H1 (cell line): ENCODE measurements at regions not wholly inside any gene's neighbourhood (a gene's known extent, or its start where the extent isn't known, plus 50 kb on each side); places are given as distances from the start of the nearest gene placed in this dataset.
A peak's percentile ranks its signal among the peaks of the same experiment; 100 is the strongest.

Experiments used
- CHD7 ChIP-seq: fragments of 300-600 bp; sonication (generic); IDR thresholded peaks from 2 replicates; pipeline ENCODE4 v1.7.1; 2012; ENCODE audit warnings: low read length, moderate library complexity, mild to moderate bottlenecking, inconsistent platforms; ENCODE audit not compliant: insufficient replicate concordance
- CTBP2 ChIP-seq: IDR thresholded peaks from 2 replicates; pipeline ENCODE4 v1.7.0; 2011; ENCODE audit warnings: borderline replicate concordance, mild to moderate bottlenecking, moderate library complexity, mixed read lengths, low read length; ENCODE audit not compliant: insufficient read depth, insufficient read length
- E2F6 ChIP-seq: IDR thresholded peaks from 2 replicates; pipeline ENCODE4 v1.6.1; 2012; ENCODE audit warnings: inconsistent platforms
- HDAC2 ChIP-seq, 2 experiments: fragments of 300-600 bp in 1 of 2; sonication (generic) in 1 of 2; IDR thresholded peaks; 2 replicates each; pipeline ENCODE4 v1.6.1; 2011 to 2012; ENCODE audit warnings: low read depth in 2 of 2, low read length in 2 of 2, mild to moderate bottlenecking in 2 of 2, moderate library complexity in 2 of 2, borderline replicate concordance in 1 of 2, inconsistent platforms in 1 of 2
- RBBP5 ChIP-seq: IDR thresholded peaks from 2 replicates; pipeline ENCODE4 v1.7.1; 2012; ENCODE audit warnings: low read depth, mild to moderate bottlenecking, inconsistent platforms, low read length, moderate library complexity, borderline replicate concordance
- RNF2 ChIP-seq: fragments of 200-900, 300-1000 bp; sonication (generic); IDR thresholded peaks from 2 replicates; pipeline ENCODE4 v1.7.1; 2016; ENCODE audit warnings: borderline replicate concordance, low read depth, mild to moderate bottlenecking, antibody characterized with exemption, low read length; ENCODE audit not compliant: poor library complexity, severe bottlenecking; ENCODE audit errors: missing control alignments
- SIX5 ChIP-seq: IDR thresholded peaks from 2 replicates; pipeline ENCODE4 v1.6.1; 2011; ENCODE audit warnings: mild to moderate bottlenecking, low read depth, low read length
- SUZ12 ChIP-seq: fragments of 200-600 bp; sonication (generic); IDR thresholded peaks from 2 replicates; pipeline ENCODE4 v1.6.1; 2012; ENCODE audit warnings: mild to moderate bottlenecking, inconsistent platforms, low read length, moderate library complexity, mixed read lengths
- TAF7 ChIP-seq: optimal IDR thresholded peaks from 2 replicates; pipeline ENCODE3; 2011; ENCODE audit warnings: low read depth, mild to moderate bottlenecking, inconsistent platforms, low read length, moderate library complexity, borderline replicate concordance

GRCh38 chr9:95752129-95752731 is 123.3 kb upstream of the ERCC6L2 start (continued):
- TF ChIP-seq CHD7, result no peak
- no peak for TF ChIP-seq TAF7
- peak; percentile 41; the same call in 1 of the 2 replicates for TF ChIP-seq E2F6
- no peak for TF ChIP-seq SIX5
- peak in 1 of 2 experiments; percentile 48; a peak in 1 of 4 replicates for TF ChIP-seq HDAC2 (IDR thresholded peaks at IDR 0.05; ENCODE audit: borderline replicate concordance in 1 of 2, low read depth in 2 of 2, low read length in 2 of 2)
- TF ChIP-seq RBBP5, result peak; percentile 90
- peak; percentile 86 for TF ChIP-seq CTBP2
- TF ChIP-seq SUZ12, result peak; percentile 50
- peak; percentile 65 for TF ChIP-seq RNF2
